Right atrium auricular region (tissue), 2 donors: ENCODE measurements at regions not wholly inside any gene's neighbourhood (a gene's known extent, or its start where the extent isn't known, plus 50 kb on each side); places are given as distances from the start of the nearest gene placed in this dataset.

ENCODE experiments used
- DNase-seq: peaks from one replicate; pipeline ENCODE4 v3.0.0-alpha.2; 2019; ENCODE audit warnings: low spot score
- H3K27ac ChIP-seq, 2 donors: fragments of 200-600 bp; sonication (generic); 1 replicate in 1 of 2; 2 replicates in 1 of 2; pipeline ENCODE4 v1.5.1; 2016 to 2019
- H3K27me3 ChIP-seq, 2 donors: fragments of 200-600 bp; sonication (generic); one replicate each; pipeline versions ENCODE4 v1.5.1 to v1.6.0; 2017 to 2019
- H3K36me3 ChIP-seq: fragments of 200-600 bp; sonication (generic); one replicate; pipeline ENCODE4 v1.5.1; 2016
- H3K4me1 ChIP-seq, 2 donors: fragments of 200-600 bp; sonication (generic); one replicate each; pipeline versions ENCODE4 v1.5.1 to v1.6.0; 2017 to 2019
- H3K4me3 ChIP-seq, 2 donors: fragments of 200-600 bp; sonication (generic); 1 replicate in 1 of 2; 2 replicates in 1 of 2; pipeline ENCODE4 v1.5.1; 2017 to 2019; ENCODE audit warnings: mild to moderate bottlenecking in 1 of 2, moderate library complexity in 1 of 2
- H3K9me3 ChIP-seq, 2 donors: fragments of 200-600 bp; sonication (generic); one replicate each; pipeline ENCODE4 v1.5.1; 2019
- CTCF ChIP-seq, 2 donors: fragments of 200-600 bp; sonication (generic); IDR thresholded peaks; one replicate each; pipeline ENCODE4 v1.5.1; 2019; ENCODE audit warnings: antibody characterized with exemption in 2 of 2

GRCh38 chr12:114213055-114213581, 192.8 kb downstream of the TBX5 start:
- no peaks in the 10 kb centered on the region for H3K27me3 ChIP-seq
- peaks cover 0 to 19% of the 10 kb centered on the region in 2 donors for H3K4me1 ChIP-seq
- peak in 1 of 2 donors; percentile 27 for TF ChIP-seq CTCF (IDR thresholded peaks at IDR 0.05)
- H3K4me3 ChIP-seq: no peak overlapping the region
- H3K27ac ChIP-seq: no peak overlapping the region
- no peaks in the 10 kb centered on the region for H3K9me3 ChIP-seq
- no peak for DNase-seq
- H3K36me3 ChIP-seq: no peaks in the 10 kb centered on the region

GRCh38 chr12:114209861-114210260, 196.1 kb downstream of the TBX5 start:
- Histone ChIP-seq H3K4me1 (peaks cover 0 to 16% of the 10 kb centered on the region in 2 donors), H3K9me3 (no peaks in the 10 kb centered on the region), H3K36me3 (no peaks in the 10 kb centered on the region), H3K27me3 (no peaks in the 10 kb centered on the region), H3K27ac (no peak overlapping the region), H3K4me3 (no peak overlapping the region)
- DNase-seq: no peak
- TF ChIP-seq CTCF (IDR thresholded peaks at IDR 0.05): no peak

GRCh38 chr12:114206525-114206924, 199.4 kb downstream of the TBX5 start:
- H3K27me3 ChIP-seq: no peaks in the 10 kb centered on the region
- no peak for TF ChIP-seq CTCF (IDR thresholded peaks at IDR 0.05)
- no peaks in the 10 kb centered on the region for H3K4me1 ChIP-seq
- no peak for DNase-seq
- no peak overlapping the region for H3K4me3 ChIP-seq
- H3K27ac ChIP-seq: no peak overlapping the region
- no peaks in the 10 kb centered on the region for H3K9me3 ChIP-seq
- no peaks in the 10 kb centered on the region for H3K36me3 ChIP-seq

GRCh38 chr12:114201794-114202193, 204.2 kb downstream of the TBX5 start:
- Histone ChIP-seq H3K4me3 (no peak overlapping the region), H3K9me3 (peaks cover 0 to 9% of the 10 kb centered on the region in 2 donors), H3K4me1 (no peaks in the 10 kb centered on the region), H3K27me3 (no peaks in the 10 kb centered on the region), H3K36me3 (no peaks in the 10 kb centered on the region), H3K27ac (no peak overlapping the region)
- no peak for DNase-seq
- no peak for TF ChIP-seq CTCF (IDR thresholded peaks at IDR 0.05)

- H3K9me3 ChIP-seq: peaks cover 0 to 9% of the 10 kb centered on the region in 2 donors
- no peak overlapping the region for H3K4me3 ChIP-seq
- H3K27ac ChIP-seq: no peak overlapping the region
- H3K4me1 ChIP-seq: peaks cover 0 to 6% of the 10 kb centered on the region in 2 donors
- H3K36me3 ChIP-seq: no peaks in the 10 kb centered on the region
- no peak for DNase-seq
- no peak for TF ChIP-seq CTCF (IDR thresholded peaks at IDR 0.05)
- no peaks in the 10 kb centered on the region for H3K27me3 ChIP-seq
These were observed 211.0 kb downstream of the TBX5 start for GRCh38 chr12:114194956-114195355.

GRCh38 chr12:114194066-114194465, 211.9 kb downstream of the TBX5 start:
- Histone ChIP-seq H3K4me1 (peaks cover 0 to 6% of the 10 kb centered on the region in 2 donors), H3K9me3 (peaks cover 0 to 8% of the 10 kb centered on the region in 2 donors), H3K27me3 (no peaks in the 10 kb centered on the region), H3K36me3 (no peaks in the 10 kb centered on the region), H3K27ac (no peak overlapping the region), H3K4me3 (no peak overlapping the region)
- DNase-seq: no peak
- no peak for TF ChIP-seq CTCF (IDR thresholded peaks at IDR 0.05)
